OCI-LY7 (cell line): ENCODE measurements at regions not wholly inside any gene's neighbourhood (a gene's known extent, or its start where the extent isn't known, plus 50 kb on each side); places are given as distances from the start of the nearest gene placed in this dataset.

Source experiments
- EZH2phosphoT487 ChIP-seq: fragments of 200-600 bp; sonication (generic); IDR thresholded peaks from 2 replicates; pipeline ENCODE4 v1.6.1; 2018; ENCODE audit warnings: low read depth, borderline replicate concordance, mild to moderate bottlenecking, mixed run types, antibody characterized with exemption, low read length, moderate library complexity, mixed read lengths
- TF ChIP-seq, protein P1 (sequence below): fragments of 200-600 bp; sonication (generic); conservative IDR thresholded peaks from 2 replicates; pipeline ENCODE4 v1.5.1; 2014; ENCODE audit warnings: mild to moderate bottlenecking, antibody characterized with exemption, low read length, moderate library complexity, mixed read lengths

GRCh38 chr13:23987331-23987894 is 90.1 kb upstream of the C1QTNF9B start:
- TF ChIP-seq, protein P1, sequence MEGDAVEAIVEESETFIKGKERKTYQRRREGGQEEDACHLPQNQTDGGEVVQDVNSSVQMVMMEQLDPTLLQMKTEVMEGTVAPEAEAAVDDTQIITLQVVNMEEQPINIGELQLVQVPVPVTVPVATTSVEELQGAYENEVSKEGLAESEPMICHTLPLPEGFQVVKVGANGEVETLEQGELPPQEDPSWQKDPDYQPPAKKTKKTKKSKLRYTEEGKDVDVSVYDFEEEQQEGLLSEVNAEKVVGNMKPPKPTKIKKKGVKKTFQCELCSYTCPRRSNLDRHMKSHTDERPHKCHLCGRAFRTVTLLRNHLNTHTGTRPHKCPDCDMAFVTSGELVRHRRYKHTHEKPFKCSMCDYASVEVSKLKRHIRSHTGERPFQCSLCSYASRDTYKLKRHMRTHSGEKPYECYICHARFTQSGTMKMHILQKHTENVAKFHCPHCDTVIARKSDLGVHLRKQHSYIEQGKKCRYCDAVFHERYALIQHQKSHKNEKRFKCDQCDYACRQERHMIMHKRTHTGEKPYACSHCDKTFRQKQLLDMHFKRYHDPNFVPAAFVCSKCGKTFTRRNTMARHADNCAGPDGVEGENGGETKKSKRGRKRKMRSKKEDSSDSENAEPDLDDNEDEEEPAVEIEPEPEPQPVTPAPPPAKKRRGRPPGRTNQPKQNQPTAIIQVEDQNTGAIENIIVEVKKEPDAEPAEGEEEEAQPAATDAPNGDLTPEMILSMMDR = no peak
- no peak for TF ChIP-seq EZH2phosphoT487
